Progenitor cell of endocrine pancreas (in vitro differentiated cells): ENCODE measurements at regions not wholly inside any gene's neighbourhood (a gene's known extent, or its start where the extent isn't known, plus 50 kb on each side); places are given as distances from the start of the nearest gene placed in this dataset.

Source experiments
- DNase-seq: peaks from one replicate; pipeline ENCODE4 v3.0.0; 2021; ENCODE audit warnings: low spot score; ENCODE audit not compliant: unreplicated experiment
- H3K27ac Mint-ChIP-seq: 2 replicates; pipeline ENCODE4 v1.8.0; 2021; ENCODE audit warnings: mild to moderate bottlenecking, moderate library complexity, mixed read lengths
- H3K27me3 Mint-ChIP-seq: 2 replicates; pipeline ENCODE4 v1.8.0; 2021; ENCODE audit warnings: mixed read lengths
- H3K36me3 Mint-ChIP-seq: 2 replicates; pipeline ENCODE4 v1.8.0; 2022; ENCODE audit warnings: mixed read lengths; ENCODE audit not compliant: insufficient read depth
- H3K4me1 Mint-ChIP-seq: 2 replicates; pipeline ENCODE4 v1.8.0; 2021; ENCODE audit warnings: low read depth, mixed read lengths
- H3K4me3 Mint-ChIP-seq: 2 replicates; pipeline ENCODE4 v1.8.0; 2021; ENCODE audit warnings: low read depth, mild to moderate bottlenecking, moderate library complexity, mixed read lengths
- H3K9me3 Mint-ChIP-seq: 2 replicates; pipeline ENCODE4 v1.8.0; 2021; ENCODE audit warnings: low read depth, mixed read lengths
- TF ChIP-seq, protein P1 (sequence below): fragments of 200-600 bp; sonication (generic); IDR thresholded peaks from one replicate; pipeline ENCODE4 v1.5.0; 2021; ENCODE audit warnings: antibody characterized with exemption, mild to moderate bottlenecking; ENCODE audit not compliant: unreplicated experiment

DNA sequence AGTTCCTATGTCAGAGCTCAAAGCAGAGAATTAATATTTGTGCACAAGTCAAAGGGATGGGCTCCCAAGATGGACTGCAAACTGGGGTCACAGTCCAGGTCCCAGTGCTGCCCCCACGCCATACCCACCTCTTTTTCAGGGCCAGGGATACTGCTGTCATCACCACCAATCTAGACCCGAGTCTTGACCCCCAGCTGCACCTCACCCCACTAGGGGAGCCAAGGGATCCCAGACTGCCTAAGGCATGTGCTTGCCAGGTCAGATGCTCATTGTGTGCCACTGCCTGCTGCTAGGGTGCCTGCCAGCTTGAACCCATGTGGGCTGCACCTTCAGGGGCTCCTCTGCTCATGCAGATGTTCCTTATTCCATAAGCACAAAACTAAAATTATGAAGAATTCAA lies 215.6 kb upstream of the NREP start:
- Mint-ChIP-seq H3K9me3 (no peaks in the 10 kb centered on the region), H3K27me3 (peaks cover 7% of the 10 kb centered on the region), H3K4me3 (no peak overlapping the region), H3K27ac (no peak overlapping the region), H3K4me1 (no peaks in the 10 kb centered on the region), H3K36me3 (no peaks in the 10 kb centered on the region)
- TF ChIP-seq, protein P1, sequence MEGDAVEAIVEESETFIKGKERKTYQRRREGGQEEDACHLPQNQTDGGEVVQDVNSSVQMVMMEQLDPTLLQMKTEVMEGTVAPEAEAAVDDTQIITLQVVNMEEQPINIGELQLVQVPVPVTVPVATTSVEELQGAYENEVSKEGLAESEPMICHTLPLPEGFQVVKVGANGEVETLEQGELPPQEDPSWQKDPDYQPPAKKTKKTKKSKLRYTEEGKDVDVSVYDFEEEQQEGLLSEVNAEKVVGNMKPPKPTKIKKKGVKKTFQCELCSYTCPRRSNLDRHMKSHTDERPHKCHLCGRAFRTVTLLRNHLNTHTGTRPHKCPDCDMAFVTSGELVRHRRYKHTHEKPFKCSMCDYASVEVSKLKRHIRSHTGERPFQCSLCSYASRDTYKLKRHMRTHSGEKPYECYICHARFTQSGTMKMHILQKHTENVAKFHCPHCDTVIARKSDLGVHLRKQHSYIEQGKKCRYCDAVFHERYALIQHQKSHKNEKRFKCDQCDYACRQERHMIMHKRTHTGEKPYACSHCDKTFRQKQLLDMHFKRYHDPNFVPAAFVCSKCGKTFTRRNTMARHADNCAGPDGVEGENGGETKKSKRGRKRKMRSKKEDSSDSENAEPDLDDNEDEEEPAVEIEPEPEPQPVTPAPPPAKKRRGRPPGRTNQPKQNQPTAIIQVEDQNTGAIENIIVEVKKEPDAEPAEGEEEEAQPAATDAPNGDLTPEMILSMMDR = no peak
- no peak for DNase-seq

DNA sequence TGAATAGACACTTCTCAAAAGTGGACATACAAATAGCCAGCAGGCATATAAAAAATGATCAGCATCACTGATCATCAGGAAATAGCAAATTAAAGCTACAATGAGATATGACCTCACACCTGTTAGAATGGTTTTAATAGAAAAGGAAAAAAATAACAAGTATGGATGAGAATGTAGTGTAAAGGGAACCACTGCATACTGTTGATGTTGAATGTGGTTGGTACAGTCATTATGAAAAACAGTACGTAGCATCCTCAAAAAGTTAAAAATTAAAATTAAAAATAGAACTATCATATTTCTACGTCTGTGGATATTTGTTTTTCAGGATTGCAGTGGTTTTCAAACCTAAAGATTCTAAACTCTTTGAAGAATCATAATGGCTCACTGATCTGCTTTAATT lies 215.1 kb upstream of the NREP start:
- no peak overlapping the region for H3K4me3 Mint-ChIP-seq
- H3K36me3 Mint-ChIP-seq = no peaks in the 10 kb centered on the region
- no peaks in the 10 kb centered on the region for H3K9me3 Mint-ChIP-seq
- TF ChIP-seq, protein P1 = no peak
- no peak for DNase-seq
- H3K27ac Mint-ChIP-seq = no peak overlapping the region
- H3K27me3 Mint-ChIP-seq = peaks cover 7% of the 10 kb centered on the region
- no peaks in the 10 kb centered on the region for H3K4me1 Mint-ChIP-seq

DNA sequence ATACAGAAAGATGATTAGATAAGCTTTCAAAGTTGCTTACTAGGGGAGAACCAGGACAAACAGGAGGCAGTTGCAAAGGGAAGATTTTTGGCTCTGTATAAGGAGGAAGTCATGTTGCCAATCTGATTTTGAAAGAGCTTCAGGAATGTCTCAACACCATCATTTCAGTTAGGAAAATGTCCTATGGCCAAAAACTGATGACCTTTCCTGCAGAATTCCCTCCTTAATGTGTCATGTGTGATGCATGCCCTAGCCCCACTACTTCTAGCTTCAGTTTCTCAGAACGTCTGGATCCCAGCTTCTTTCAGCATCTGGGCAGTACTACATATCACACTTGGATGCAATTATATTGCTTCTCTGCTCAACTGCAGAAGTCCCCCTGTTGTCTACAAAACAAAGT lies 211.5 kb upstream of the NREP start:
- Mint-ChIP-seq H3K36me3 (no peaks in the 10 kb centered on the region), H3K9me3 (no peaks in the 10 kb centered on the region), H3K4me1 (no peaks in the 10 kb centered on the region)

DNA sequence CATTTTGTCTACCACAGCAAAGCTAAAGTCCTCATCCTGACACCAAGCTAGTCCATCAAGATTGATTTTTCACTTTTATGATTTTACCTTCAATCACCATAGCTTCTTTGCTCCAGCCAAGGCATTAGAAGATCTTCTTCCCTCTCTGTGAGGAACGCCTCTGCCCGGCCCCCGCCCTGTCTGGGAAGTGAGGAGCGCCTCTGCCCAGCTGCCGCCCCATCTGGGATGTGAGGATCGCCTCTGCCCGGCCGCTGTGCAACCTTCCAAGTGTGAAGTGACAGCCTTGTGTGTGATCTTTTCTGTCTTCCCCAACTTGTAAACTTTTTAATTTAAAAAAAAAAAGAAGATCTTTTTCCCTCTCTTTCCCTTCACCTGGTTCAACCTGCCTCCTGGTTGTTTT lies 210.5 kb upstream of the NREP start:
- Mint-ChIP-seq H3K27me3 (no peaks in the 10 kb centered on the region), H3K36me3 (no peaks in the 10 kb centered on the region), H3K4me3 (no peak overlapping the region), H3K9me3 (no peaks in the 10 kb centered on the region), H3K27ac (no peak overlapping the region), H3K4me1 (no peaks in the 10 kb centered on the region)
- no peak for DNase-seq
- TF ChIP-seq, protein P1 = no peak

More for the DNA sequence above, 211.5 kb upstream of the NREP start:
- Mint-ChIP-seq H3K4me3 (no peak overlapping the region), H3K27me3 (no peaks in the 10 kb centered on the region), H3K27ac (no peak overlapping the region)
- DNase-seq = no peak
- TF ChIP-seq, protein P1 = no peak

DNA sequence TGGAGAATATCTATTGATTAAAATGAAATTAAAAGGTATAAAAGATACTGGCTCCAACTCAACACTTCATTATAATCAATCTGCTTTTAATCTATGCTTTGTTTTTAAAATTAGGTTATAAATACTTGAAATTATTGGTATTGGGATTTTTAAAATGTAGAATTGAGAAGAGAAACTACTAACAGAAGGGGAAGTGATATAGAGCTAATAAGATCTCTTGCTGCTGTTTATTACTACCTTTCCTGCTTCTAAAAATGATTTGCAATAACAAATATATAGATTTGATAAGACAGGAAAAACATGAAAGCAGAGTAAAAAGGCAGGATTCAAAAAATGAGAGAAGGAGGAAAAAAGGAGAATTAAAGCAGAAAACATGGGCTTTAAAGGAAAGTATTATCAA lies 209.3 kb upstream of the NREP start:
- Mint-ChIP-seq H3K27me3 (no peaks in the 10 kb centered on the region), H3K4me3 (no peak overlapping the region), H3K36me3 (no peaks in the 10 kb centered on the region), H3K9me3 (no peaks in the 10 kb centered on the region), H3K4me1 (no peaks in the 10 kb centered on the region), H3K27ac (no peak overlapping the region)
- no peak for DNase-seq
- TF ChIP-seq, protein P1 = no peak
